ENCODE measurements at regions not wholly inside any gene's neighbourhood (a gene's known extent, or its start where the extent isn't known, plus 50 kb on each side); places are given as distances from the start of the nearest gene placed in this dataset.
"Not testable (repeated sequence)": the region's sequence is repeated elsewhere in the genome, so short reads cannot be mapped to it uniquely, and the experiment has no call there.

- no peak for ATAC-seq
- TF ChIP-seq ZNF70 (CRISPR knock-in tag; IDR thresholded peaks at IDR 0.05) (no peak), SNAI2 (CRISPR knock-in tag; IDR thresholded peaks at IDR 0.05) (no peak)
These were observed 240.5 kb upstream of the KRR1 start for GRCh38 chr12:75751769-75752471.

GRCh38 chr12:75750716-75751306, 239.4 kb upstream of the KRR1 start:
- peak; percentile 78 for ATAC-seq
- TF ChIP-seq ESRRG (CRISPR knock-in tag; IDR thresholded peaks at IDR 0.05) (no peak), PPARA (CRISPR knock-in tag; IDR thresholded peaks at IDR 0.05; ENCODE audit: borderline replicate concordance) (no peak), ZC3H10 (CRISPR knock-in tag; IDR thresholded peaks at IDR 0.05) (no peak), ZFP3 (CRISPR knock-in tag; IDR thresholded peaks at IDR 0.05) (no peak), RARB (CRISPR knock-in tag; IDR thresholded peaks at IDR 0.05) (no peak), POU6F1 (CRISPR knock-in tag; IDR thresholded peaks at IDR 0.05; ENCODE audit: borderline replicate concordance, low read depth) (no peak), OSR1 (CRISPR knock-in tag; IDR thresholded peaks at IDR 0.05) (no peak)

GRCh38 chr12:75748990-75749389, 237.6 kb upstream of the KRR1 start:
- ATAC-seq: not testable (repeated sequence)
- TF ChIP-seq ZNF8 (CRISPR knock-in tag; IDR thresholded peaks at IDR 0.05): peak; percentile 18; the same call in 1 of the 2 replicates

- no peak for ATAC-seq
- TF ChIP-seq BACH2 (CRISPR knock-in tag; IDR thresholded peaks at IDR 0.05; ENCODE audit: borderline replicate concordance): no peak
These were observed 236.7 kb upstream of the KRR1 start for GRCh38 chr12:75748136-75748535.

GRCh38 chr12:75747572-75748021, 236.2 kb upstream of the KRR1 start:
- TF ChIP-seq ZNF8 (CRISPR knock-in tag; IDR thresholded peaks at IDR 0.05) (peak; percentile 69), ZNF70 (CRISPR knock-in tag; IDR thresholded peaks at IDR 0.05) (peak; percentile 74), ZFP3 (CRISPR knock-in tag; IDR thresholded peaks at IDR 0.05) (no peak), ISL1 (CRISPR knock-in tag; IDR thresholded peaks at IDR 0.05) (peak; percentile 49; the same call in 1 of the 2 replicates)
- ATAC-seq: peak; percentile 73

GRCh38 chr12:75746621-75747020, 235.2 kb upstream of the KRR1 start:
- no peak for ATAC-seq
- TF ChIP-seq TCF4 (CRISPR knock-in tag; IDR thresholded peaks at IDR 0.05; ENCODE audit: borderline replicate concordance) (no peak), SNAI2 (CRISPR knock-in tag; IDR thresholded peaks at IDR 0.05) (no peak), OSR1 (CRISPR knock-in tag; IDR thresholded peaks at IDR 0.05) (no peak), TSHZ2 (CRISPR knock-in tag; IDR thresholded peaks at IDR 0.05) (no peak), POU6F1 (CRISPR knock-in tag; IDR thresholded peaks at IDR 0.05; ENCODE audit: borderline replicate concordance, low read depth) (no peak), CREB5 (CRISPR knock-in tag; IDR thresholded peaks at IDR 0.05; ENCODE audit: low read depth) (no peak), PPARA (CRISPR knock-in tag; IDR thresholded peaks at IDR 0.05; ENCODE audit: borderline replicate concordance) (no peak)

All from SK-N-SH treated with all-trans-retinoic acid at 6 μM for 48 hours (cell line).